Endodermal cell (in vitro differentiated cells): ENCODE measurements at regions not wholly inside any gene's neighbourhood (a gene's known extent, or its start where the extent isn't known, plus 50 kb on each side); places are given as distances from the start of the nearest gene placed in this dataset.

Experiments
- DNase-seq: peaks from one replicate; pipeline ENCODE4 v3.0.0-alpha.2; 2017
- H3K27ac ChIP-seq: 2 replicates; pipeline ENCODE4 v1.5.1; 2013; ENCODE audit warnings: mild to moderate bottlenecking, low read depth, low read length, moderate library complexity
- H3K27me3 ChIP-seq: 2 replicates; pipeline ENCODE4 v1.6.1; 2013; ENCODE audit warnings: mild to moderate bottlenecking, low read length, moderate library complexity; ENCODE audit not compliant: insufficient read depth, control insufficient read depth, poor library complexity, severe bottlenecking
- H3K36me3 ChIP-seq: 2 replicates; pipeline ENCODE4 v1.7.0; 2013; ENCODE audit warnings: mild to moderate bottlenecking, low read length, moderate library complexity; ENCODE audit not compliant: control insufficient read depth, insufficient read depth
- H3K4me1 ChIP-seq: one replicate; pipeline ENCODE4 v1.7.0; 2013; ENCODE audit warnings: low read length; ENCODE audit not compliant: control insufficient read depth, insufficient read depth
- H3K4me3 ChIP-seq: 2 replicates; pipeline ENCODE4 v1.5.1; 2013; ENCODE audit warnings: mild to moderate bottlenecking, low read length, moderate library complexity
- H3K9ac ChIP-seq: 2 replicates; pipeline ENCODE4 v1.6.1; 2013; ENCODE audit warnings: mild to moderate bottlenecking, low read length, moderate library complexity; ENCODE audit not compliant: poor library complexity, severe bottlenecking; ENCODE audit errors: extremely low read depth
- H3K9me3 ChIP-seq: 2 replicates; pipeline ENCODE4 v1.6.1; 2013; ENCODE audit warnings: mild to moderate bottlenecking, low read length, moderate library complexity; ENCODE audit not compliant: control insufficient read depth
- H3K27ac Mint-ChIP-seq: 2 replicates; pipeline ENCODE4 v1.8.0; 2020; ENCODE audit warnings: mixed read lengths
- H3K27me3 Mint-ChIP-seq: 2 replicates; pipeline ENCODE4 v1.8.0; 2021; ENCODE audit warnings: mild to moderate bottlenecking, mixed read lengths; ENCODE audit not compliant: insufficient read depth
- H3K36me3 Mint-ChIP-seq: 2 replicates; pipeline ENCODE4 v1.8.0; 2020; ENCODE audit warnings: low read depth, mixed read lengths
- H3K4me1 Mint-ChIP-seq: 2 replicates; pipeline ENCODE4 v1.8.0; 2020; ENCODE audit warnings: mixed read lengths
- H3K4me3 Mint-ChIP-seq: 2 replicates; pipeline ENCODE4 v1.8.0; 2020; ENCODE audit warnings: mild to moderate bottlenecking, moderate library complexity, mixed read lengths
- H3K9me3 Mint-ChIP-seq: 2 replicates; pipeline ENCODE4 v1.8.0; 2020; ENCODE audit warnings: mild to moderate bottlenecking, mixed read lengths
- CTCF ChIP-seq: fragments of 200-600 bp; sonication (generic); conservative IDR thresholded peaks from 2 replicates; pipeline ENCODE4 v1.5.0; 2021; ENCODE audit warnings: antibody characterized with exemption, mild to moderate bottlenecking
- WGBS, 2 experiments: methylation state at CpG; one replicate each; pipeline versions ENCODE4 v1.1.5 to v1.1.7; 2013; ENCODE audit warnings: missing lambda C conversion rate in 2 of 2, mixed read lengths in 1 of 2; ENCODE audit not compliant: insufficient coverage in 1 of 2, insufficient read length in 1 of 2; 5-methylcytosine and 5-hydroxymethylcytosine counted together

GRCh38 chr15:38691965-38692788 is 127.6 kb upstream of the RASGRP1 start:
- Histone ChIP-seq H3K4me1 (no peaks in the 10 kb centered on the region), H3K36me3 (no peaks in the 10 kb centered on the region), H3K27me3 (peaks cover 96% of the 10 kb centered on the region), H3K27ac (no peak overlapping the region), H3K4me3 (no peak overlapping the region), H3K9me3 (peaks cover 17% of the 10 kb centered on the region), H3K9ac (no peak overlapping the region)
- peaks cover 14% of the 10 kb centered on the region for H3K4me1 Mint-ChIP-seq
- no peak overlapping the region for H3K27ac Mint-ChIP-seq
- no peak for DNase-seq
- 92 to 95% methylated on average over 6 to 7 of the region's 7 CpGs for WGBS, 2 experiments
- H3K4me3 Mint-ChIP-seq = no peak overlapping the region
- peaks cover 10% of the 10 kb centered on the region for H3K9me3 Mint-ChIP-seq
- peaks cover 98% of the 10 kb centered on the region for H3K27me3 Mint-ChIP-seq
- TF ChIP-seq CTCF = no peak
- no peaks in the 10 kb centered on the region for H3K36me3 Mint-ChIP-seq

DNA sequence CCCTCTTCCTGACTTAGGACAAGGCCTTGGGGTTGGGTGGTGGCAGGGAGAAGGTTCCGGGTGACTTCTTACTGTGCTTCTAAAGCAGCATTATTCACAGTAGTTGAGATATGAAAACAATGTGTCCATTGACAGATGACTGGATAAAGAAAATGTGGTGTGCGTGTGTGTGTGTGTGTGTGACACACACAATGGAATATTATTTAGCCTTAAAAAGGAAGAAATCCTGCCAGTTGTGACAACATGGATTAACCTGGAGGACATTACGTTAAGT is 128.1 kb upstream of the RASGRP1 start:
- H3K27ac Mint-ChIP-seq = no peak overlapping the region
- no peak overlapping the region for H3K4me3 Mint-ChIP-seq
- no peak for DNase-seq
- H3K27me3 Mint-ChIP-seq = peaks cover 98% of the 10 kb centered on the region
- Histone ChIP-seq H3K4me1 (no peaks in the 10 kb centered on the region), H3K27ac (no peak overlapping the region), H3K27me3 (peaks cover 96% of the 10 kb centered on the region), H3K9ac (no peak overlapping the region), H3K4me3 (no peak overlapping the region), H3K36me3 (no peaks in the 10 kb centered on the region), H3K9me3 (peaks cover 17% of the 10 kb centered on the region)
- peaks cover 12% of the 10 kb centered on the region for H3K4me1 Mint-ChIP-seq
- H3K36me3 Mint-ChIP-seq = no peaks in the 10 kb centered on the region
- H3K9me3 Mint-ChIP-seq = peaks cover 10% of the 10 kb centered on the region
- no peak for TF ChIP-seq CTCF
- 80 to 94% methylated on average over 1 to 3 of the region's 3 CpGs for WGBS, 2 experiments

GRCh38 chr15:38695249-38696108 is 130.9 kb upstream of the RASGRP1 start:
- Histone ChIP-seq H3K4me1 (peaks cover 4% of the 10 kb centered on the region), H3K9me3 (peaks cover 23% of the 10 kb centered on the region), H3K36me3 (no peaks in the 10 kb centered on the region), H3K27me3 (peaks cover 96% of the 10 kb centered on the region), H3K9ac (no peak overlapping the region), H3K27ac (no peak overlapping the region), H3K4me3 (no peak overlapping the region)
- no peak for DNase-seq
- no peak for TF ChIP-seq CTCF
- Mint-ChIP-seq H3K27ac (no peak overlapping the region), H3K36me3 (peaks cover under 1% of the 10 kb centered on the region), H3K4me1 (peaks cover 7% of the 10 kb centered on the region), H3K9me3 (peaks cover 16% of the 10 kb centered on the region), H3K4me3 (no peak overlapping the region), H3K27me3 (peaks cover 98% of the 10 kb centered on the region)
- WGBS, 2 experiments = 83 to 90% methylated on average over 3 to 4 of the region's 4 CpGs
